LNCAP (cell line): ENCODE measurements at regions not wholly inside any gene's neighbourhood (a gene's known extent, or its start where the extent isn't known, plus 50 kb on each side); places are given as distances from the start of the nearest gene placed in this dataset.

Source experiments
- TF ChIP-seq, protein P1 (sequence below): fragments of 450-650 bp; IDR thresholded peaks from 2 replicates; pipeline ENCODE4 v1.5.1; 2017; ENCODE audit warnings: mild to moderate bottlenecking

DNA sequence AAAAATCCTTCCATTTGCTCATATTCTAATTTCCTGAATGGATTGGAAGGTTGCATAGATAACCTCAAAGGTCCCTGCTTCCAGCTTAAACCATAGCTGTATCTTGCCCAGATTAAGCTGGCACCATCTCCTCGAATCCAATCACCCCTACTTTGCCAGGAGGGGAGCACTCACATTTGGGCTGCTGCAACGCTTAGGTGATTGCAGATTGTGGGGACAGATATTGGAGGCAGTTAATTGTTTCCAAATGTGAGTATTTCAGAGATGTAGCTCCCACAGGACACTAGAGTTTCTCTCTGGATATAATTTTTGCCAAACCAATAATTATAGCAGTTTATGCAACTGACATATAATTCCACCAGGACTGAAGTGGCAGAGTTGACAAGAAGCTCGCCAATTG, 53.5 kb upstream of the ACSL1 start:
- TF ChIP-seq, protein P1, sequence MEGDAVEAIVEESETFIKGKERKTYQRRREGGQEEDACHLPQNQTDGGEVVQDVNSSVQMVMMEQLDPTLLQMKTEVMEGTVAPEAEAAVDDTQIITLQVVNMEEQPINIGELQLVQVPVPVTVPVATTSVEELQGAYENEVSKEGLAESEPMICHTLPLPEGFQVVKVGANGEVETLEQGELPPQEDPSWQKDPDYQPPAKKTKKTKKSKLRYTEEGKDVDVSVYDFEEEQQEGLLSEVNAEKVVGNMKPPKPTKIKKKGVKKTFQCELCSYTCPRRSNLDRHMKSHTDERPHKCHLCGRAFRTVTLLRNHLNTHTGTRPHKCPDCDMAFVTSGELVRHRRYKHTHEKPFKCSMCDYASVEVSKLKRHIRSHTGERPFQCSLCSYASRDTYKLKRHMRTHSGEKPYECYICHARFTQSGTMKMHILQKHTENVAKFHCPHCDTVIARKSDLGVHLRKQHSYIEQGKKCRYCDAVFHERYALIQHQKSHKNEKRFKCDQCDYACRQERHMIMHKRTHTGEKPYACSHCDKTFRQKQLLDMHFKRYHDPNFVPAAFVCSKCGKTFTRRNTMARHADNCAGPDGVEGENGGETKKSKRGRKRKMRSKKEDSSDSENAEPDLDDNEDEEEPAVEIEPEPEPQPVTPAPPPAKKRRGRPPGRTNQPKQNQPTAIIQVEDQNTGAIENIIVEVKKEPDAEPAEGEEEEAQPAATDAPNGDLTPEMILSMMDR, result no peak

DNA sequence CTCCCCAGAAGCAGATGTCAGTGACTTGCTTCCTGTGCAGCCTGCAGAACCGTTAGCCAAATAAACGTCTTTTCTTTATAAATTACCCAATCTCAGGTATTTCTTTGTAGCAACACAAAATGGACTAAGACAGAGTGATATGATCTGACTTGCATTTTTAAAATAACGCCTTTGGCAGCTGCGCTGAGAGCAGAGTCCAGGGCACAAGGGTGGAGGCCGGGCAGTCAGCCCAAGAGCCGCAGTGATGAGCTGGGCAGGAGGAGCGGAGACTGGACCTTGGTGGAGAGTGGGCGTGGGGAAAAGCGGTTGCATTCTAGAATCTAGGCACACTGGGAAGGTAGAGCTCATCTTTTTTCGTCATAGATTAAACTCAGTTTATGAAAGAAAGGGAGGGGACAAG, 56.5 kb upstream of the ACSL1 start:
- TF ChIP-seq, protein P1, result no peak

GRCh38 chr4:184883024-184883423, 57.3 kb upstream of the ACSL1 start:
- TF ChIP-seq, protein P1, result no peak

DNA sequence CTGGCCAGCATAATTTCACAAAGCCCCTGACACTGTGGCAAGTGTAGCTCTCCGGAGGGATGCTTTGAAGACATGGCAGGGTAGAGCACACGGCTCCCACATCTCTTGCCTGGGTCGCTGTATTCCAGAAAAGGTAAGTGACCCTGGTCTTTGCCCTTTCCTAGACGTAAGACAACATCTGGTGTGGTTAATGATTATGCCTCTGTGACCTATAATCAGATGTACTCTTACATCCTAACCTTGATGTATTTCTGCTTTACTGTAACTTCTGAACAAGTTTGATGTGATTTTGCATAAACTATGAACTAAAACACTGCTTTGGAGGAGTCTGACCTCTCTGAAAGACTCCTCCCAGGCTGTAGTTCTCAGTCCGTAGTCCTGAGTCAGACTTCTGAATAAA, 59.1 kb upstream of the ACSL1 start:
- TF ChIP-seq, protein P1, result no peak

GRCh38 chr4:184885602-184886001, 59.8 kb upstream of the ACSL1 start:
- TF ChIP-seq, protein P1, result no peak

DNA sequence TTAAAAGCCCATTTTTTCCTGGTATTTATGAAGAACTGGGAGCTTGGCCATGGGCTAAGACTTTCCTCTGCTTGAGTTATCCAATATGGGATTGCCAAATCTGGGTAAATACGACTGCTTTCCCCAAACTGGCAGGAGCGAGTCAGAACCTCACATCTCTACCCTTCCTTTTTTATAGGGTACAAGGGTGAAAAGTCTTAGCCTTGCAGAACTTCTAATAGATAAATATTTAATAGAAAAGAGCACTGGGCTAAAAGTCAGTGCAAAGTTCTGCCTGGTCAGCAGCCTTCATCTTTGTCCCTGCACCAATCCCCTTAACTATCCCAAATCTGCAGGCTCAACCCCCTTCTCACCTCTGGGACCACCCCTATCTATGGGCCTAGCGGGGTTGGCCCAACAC, 61.6 kb upstream of the ACSL1 start:
- TF ChIP-seq, protein P1, result no peak

DNA sequence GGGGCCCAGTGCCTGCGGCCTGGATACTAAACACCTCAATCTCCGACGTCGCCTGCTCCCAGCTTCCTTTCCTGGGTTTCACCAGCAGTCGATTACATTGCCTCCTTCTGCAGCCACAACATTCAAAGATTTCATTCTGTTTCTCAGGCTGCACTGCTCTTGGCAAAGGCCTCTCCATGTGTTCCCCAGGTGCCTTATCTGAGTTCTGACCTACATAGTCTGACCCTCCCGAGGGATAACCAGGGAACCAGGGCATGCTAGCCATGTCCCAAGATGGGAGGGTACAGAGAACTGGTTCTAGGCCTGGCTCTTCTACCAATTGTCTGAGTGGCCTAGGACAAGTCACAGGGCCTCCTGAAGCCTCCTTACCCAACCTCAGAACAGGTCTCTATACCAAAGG, 62.2 kb upstream of the ACSL1 start:
- TF ChIP-seq, protein P1, result no peak

- TF ChIP-seq, protein P1, result no peak
Measured at GRCh38 chr4:184889666-184890335, 64.0 kb upstream of the ACSL1 start.
